Spleen (tissue), 11 donors: ENCODE measurements at regions not wholly inside any gene's neighbourhood (a gene's known extent, or its start where the extent isn't known, plus 50 kb on each side); places are given as distances from the start of the nearest gene placed in this dataset.

Experiments
- DNase-seq: peaks from one replicate; pipeline ENCODE4 v3.0.0-alpha.2; 2020
- H3K27ac ChIP-seq, 8 donors: fragments of 200-600 bp; sonication (generic) in 7 of 8; 1 replicate in 4 of 8; 2 replicates in 4 of 8; pipeline versions ENCODE4 v1.5.0 to v1.8.0; 2016 to 2021; ENCODE audit warnings: inconsistent platforms in 4 of 8, mild to moderate bottlenecking in 4 of 8, moderate library complexity in 1 of 8
- H3K27me3 ChIP-seq, 7 donors: fragments of 200-600 bp; sonication (generic) in 6 of 7; replicated peaks in 1 of 7; 1 replicate in 4 of 7; 2 replicates in 3 of 7; pipeline versions ENCODE4 v1.5.0 to v1.8.0; 2016 to 2021; ENCODE audit warnings: inconsistent platforms in 3 of 7, mild to moderate bottlenecking in 1 of 7
- H3K36me3 ChIP-seq, 6 donors: fragments of 200-600 bp; sonication (generic) in 5 of 6; 1 replicate in 4 of 6; 2 replicates in 2 of 6; pipeline versions ENCODE4 v1.5.0 to v1.8.0; 2016 to 2021; ENCODE audit warnings: inconsistent platforms in 2 of 6
- H3K4me1 ChIP-seq, 6 donors: fragments of 200-600 bp; sonication (generic) in 5 of 6; 1 replicate in 3 of 6; 2 replicates in 3 of 6; pipeline versions ENCODE4 v1.5.0 to v1.8.0; 2016 to 2021; ENCODE audit warnings: inconsistent platforms in 3 of 6
- H3K4me3 ChIP-seq, 8 donors: fragments of 200-600 bp; sonication (generic) in 7 of 8; 1 replicate in 4 of 8; 2 replicates in 4 of 8; pipeline versions ENCODE4 v1.5.0 to v1.8.0; 2016 to 2021; ENCODE audit warnings: inconsistent platforms in 4 of 8, mild to moderate bottlenecking in 4 of 8, moderate library complexity in 2 of 8
- H3K9me3 ChIP-seq, 8 donors: fragments of 200-600 bp; sonication (generic) in 7 of 8; 1 replicate in 4 of 8; 2 replicates in 4 of 8; pipeline versions ENCODE4 v1.5.0 to v1.8.0; 2016 to 2021; ENCODE audit warnings: inconsistent platforms in 4 of 8
- CTCF ChIP-seq, 11 experiments: fragments of 200-600 bp in 7 of 11; fragments of 450-650 bp in 4 of 11; sonication (generic) in 4 of 11; IDR thresholded peaks in 8 of 11; conservative IDR thresholded peaks in 3 of 11; 1 replicate in 7 of 11; 2 replicates in 4 of 11; pipeline versions ENCODE4 v1.4.0 to v1.8.0; 2016 to 2021; ENCODE audit warnings: antibody characterized with exemption in 11 of 11, inconsistent platforms in 4 of 11, mild to moderate bottlenecking in 1 of 11
- POLR2A ChIP-seq, 3 donors: fragments of 450-650 bp; IDR thresholded peaks; one replicate each; pipeline ENCODE4 v1.5.1; 2017; ENCODE audit warnings: antibody characterized with exemption in 3 of 3, mild to moderate bottlenecking in 1 of 3
- POLR2AphosphoS5 ChIP-seq, 3 donors: sonication (generic); formaldehyde crosslinking; IDR thresholded peaks; one replicate each; pipeline ENCODE4 v1.5.1; 2017; ENCODE audit warnings: antibody characterized with exemption in 3 of 3
- WGBS, 5 donors: extraction: QIAGEN DNeasy Blood & Tissue Kit in 3 of 5; methylation state at CpG; one replicate each; pipeline versions ENCODE4 v1.1.5 to v1.1.7; 2013 to 2018; 5-methylcytosine and 5-hydroxymethylcytosine counted together
- intact Hi-C: fragments of 100-400 bp; cut with DNase I; formaldehyde crosslinking; loops from one replicate; pipeline ENCODE4 v1.15.0; 2023; ENCODE audit warnings: low total_unique reads
- donor health status: healthy with polysubstance abuse.
- donor health status: DM: no; HTN: no; CAD: no; lungs with moderate emphysema.
- donor health status: DM: no; HTN: no; CAD: no.
- donor health status: Bipolar disorder and iron deficiency.
- donor health status: healthy.
- donor health status: DM: no; HTN: no; CAD: no.
- donor health status: DM: yes; HTN: yes; CAD: no.

DNA sequence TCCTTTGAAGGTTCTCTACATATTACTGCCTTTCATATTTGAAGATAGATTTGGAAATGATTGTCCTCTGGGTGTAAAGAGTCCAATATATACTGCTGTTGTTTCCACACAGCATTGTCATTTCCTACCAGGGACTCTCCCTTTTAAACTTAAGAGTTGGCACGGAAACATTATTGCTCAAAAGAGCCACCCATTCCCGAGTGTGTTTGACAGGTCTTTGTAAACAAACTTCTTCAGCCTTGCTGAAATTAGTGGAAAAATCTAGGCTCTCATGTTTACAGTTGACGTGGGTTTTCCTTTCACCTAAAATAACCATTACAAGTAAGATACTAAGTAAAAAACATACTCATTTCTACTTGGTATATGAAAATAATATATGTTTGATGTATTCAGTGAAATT is 111.4 kb upstream of the LIMCH1 start:
- H3K4me1 ChIP-seq: peaks cover 0 to 29% (median 11%) of the 10 kb centered on the region in 6 donors
- peaks cover 0 to 5% (median 0%) of the 10 kb centered on the region in 8 donors for H3K9me3 ChIP-seq
- H3K27ac ChIP-seq: peak overlapping the region in 6 of 8 donors; percentile 29 to 66 (median 46)
- no peak for DNase-seq
- H3K36me3 ChIP-seq: no peaks in the 10 kb centered on the region
- no peak overlapping the region for H3K4me3 ChIP-seq
- intact Hi-C loops: no loop called here
- no peak for TF ChIP-seq CTCF (IDR thresholded peaks at IDR 0.05 in 8 of 11, conservative IDR thresholded peaks at IDR 0.05 in 3 of 11)
- TF ChIP-seq POLR2AphosphoS5 (IDR thresholded peaks at IDR 0.05): no peak
- no peak for TF ChIP-seq POLR2A (IDR thresholded peaks at IDR 0.05)
- no peaks in the 10 kb centered on the region for H3K27me3 ChIP-seq
- 34 to 55% (median 42%) methylated on average over 3 of the region's 3 CpGs for WGBS, 5 donors

DNA sequence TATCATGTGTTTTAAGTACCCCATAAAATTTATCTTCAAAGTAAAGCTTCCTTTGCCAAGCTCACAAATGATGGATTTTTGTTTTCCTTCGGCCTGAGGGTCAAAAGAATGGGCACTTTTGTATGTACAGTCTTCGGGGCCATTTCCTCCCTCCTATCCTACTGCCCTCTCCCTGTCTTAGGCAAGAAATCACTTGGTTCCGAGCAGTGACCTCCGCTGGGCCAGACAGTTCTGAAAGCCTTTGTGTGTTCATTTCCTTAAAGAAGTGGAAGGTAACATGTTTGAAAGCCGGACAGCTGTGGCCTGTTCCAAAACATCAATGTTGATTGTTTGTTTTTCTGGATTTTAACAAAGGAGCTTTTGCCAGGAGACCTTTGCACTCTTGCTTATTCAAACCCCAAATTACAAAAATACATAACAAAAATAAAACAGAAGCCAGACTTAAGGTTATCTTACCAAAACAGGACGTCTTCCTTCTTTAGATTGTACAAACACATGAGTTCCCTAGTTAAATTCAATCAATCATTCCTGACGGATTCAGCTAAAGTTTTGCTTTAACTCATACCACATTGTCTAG is 110.6 kb upstream of the LIMCH1 start:
- Histone ChIP-seq H3K27me3 (no peaks in the 10 kb centered on the region), H3K4me3 (no peak overlapping the region)
- 46 to 72% (median 61%) methylated on average over 7 of the region's 7 CpGs for WGBS, 5 donors

DNA sequence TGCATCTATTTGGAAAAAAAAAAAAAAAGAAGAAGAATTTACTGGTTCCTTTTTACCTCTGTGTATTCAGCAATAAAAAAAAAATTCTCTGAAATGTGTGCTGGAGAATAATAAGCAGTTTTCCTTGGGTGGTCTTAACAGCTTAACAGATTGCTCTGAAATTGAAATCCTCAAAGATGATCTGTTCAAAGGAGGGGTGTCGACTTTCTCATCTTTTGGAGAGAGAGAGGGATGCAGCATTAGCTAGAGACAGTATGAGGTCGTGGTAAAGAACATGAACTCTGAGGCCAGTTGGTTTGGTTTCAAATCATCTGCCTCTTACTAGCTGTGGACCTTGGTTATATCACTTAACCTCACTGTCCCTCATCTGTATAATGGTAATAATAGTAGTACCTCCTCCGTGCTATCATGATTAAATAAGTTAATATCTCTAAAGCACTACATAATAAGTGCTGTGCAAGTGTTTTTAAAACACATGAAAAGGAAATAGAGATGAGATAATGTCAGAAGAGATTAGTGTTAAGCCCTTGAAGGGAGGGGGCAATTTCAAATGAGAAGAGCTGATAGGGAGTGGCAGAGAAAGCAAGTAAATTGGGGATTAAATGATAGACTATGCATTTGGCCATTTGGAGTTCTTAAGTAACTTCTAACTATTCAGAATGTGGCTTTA is 109.9 kb upstream of the LIMCH1 start:
- H3K36me3 ChIP-seq: no peaks in the 10 kb centered on the region

More for the DNA sequence above, 110.6 kb upstream of the LIMCH1 start:
- peaks cover 0 to 5% (median 0%) of the 10 kb centered on the region in 8 donors for H3K9me3 ChIP-seq
- no peaks in the 10 kb centered on the region for H3K36me3 ChIP-seq
- DNase-seq: no peak
- H3K27ac ChIP-seq: peak overlapping the region in 7 of 8 donors; percentile 7 to 66 (median 45)
- TF ChIP-seq POLR2AphosphoS5 (IDR thresholded peaks at IDR 0.05) (peak in 1 of 3 donors; percentile 13), CTCF (IDR thresholded peaks at IDR 0.05 in 8 of 11, conservative IDR thresholded peaks at IDR 0.05 in 3 of 11) (no peak)
- H3K4me1 ChIP-seq: peaks cover 0 to 29% (median 11%) of the 10 kb centered on the region in 6 donors
- intact Hi-C loops: no loop called here

More for the DNA sequence above, 109.9 kb upstream of the LIMCH1 start:
- TF ChIP-seq POLR2AphosphoS5 (IDR thresholded peaks at IDR 0.05) (no peak), POLR2A (IDR thresholded peaks at IDR 0.05) (no peak), CTCF (IDR thresholded peaks at IDR 0.05 in 8 of 11, conservative IDR thresholded peaks at IDR 0.05 in 3 of 11) (no peak)
- 44 to 57% (median 51%) methylated on average over 3 of the region's 3 CpGs for WGBS, 5 donors
- H3K4me3 ChIP-seq: no peak overlapping the region
- no peak for DNase-seq
- no peaks in the 10 kb centered on the region for H3K27me3 ChIP-seq
- peaks cover 0 to 29% (median 11%) of the 10 kb centered on the region in 6 donors for H3K4me1 ChIP-seq
- H3K9me3 ChIP-seq: peaks cover 0 to 5% (median 0%) of the 10 kb centered on the region in 8 donors
- intact Hi-C loops: no loop called here
- H3K27ac ChIP-seq: peak overlapping the region in 5 of 8 donors; percentile 0 to 66 (median 45)
